Nephron (organoid): ENCODE measurements at regions not wholly inside any gene's neighbourhood (a gene's known extent, or its start where the extent isn't known, plus 50 kb on each side); places are given as distances from the start of the nearest gene placed in this dataset.

ENCODE experiments used
- H3K27ac Mint-ChIP-seq, 3 experiments: 2 replicates each; pipeline ENCODE4 v1.8.0; 2020; ENCODE audit warnings: mixed read lengths in 3 of 3, mild to moderate bottlenecking in 2 of 3, moderate library complexity in 1 of 3
- H3K27me3 Mint-ChIP-seq: 2 replicates; pipeline ENCODE4 v1.8.0; 2021; ENCODE audit warnings: low read depth, mild to moderate bottlenecking, moderate library complexity, mixed read lengths
- H3K36me3 Mint-ChIP-seq: 2 replicates; pipeline ENCODE4 v1.8.0; 2020; ENCODE audit warnings: low read depth, mixed read lengths
- H3K4me1 Mint-ChIP-seq: 2 replicates; pipeline ENCODE4 v1.8.0; 2020; ENCODE audit warnings: mixed read lengths
- H3K4me3 Mint-ChIP-seq, 3 experiments: 2 replicates each; pipeline ENCODE4 v1.8.0; 2020; ENCODE audit warnings: mild to moderate bottlenecking in 3 of 3, mixed read lengths in 3 of 3, moderate library complexity in 2 of 3
- H3K9me3 Mint-ChIP-seq: 2 replicates; pipeline ENCODE4 v1.8.0; 2020; ENCODE audit warnings: mixed read lengths
- TF ChIP-seq, protein P1 (sequence below), 3 experiments: fragments of 200-600 bp; sonication (generic); IDR thresholded peaks; one replicate each; pipeline ENCODE4 v1.5.0; 2021; ENCODE audit warnings: antibody characterized with exemption in 3 of 3; ENCODE audit not compliant: unreplicated experiment in 3 of 3

DNA sequence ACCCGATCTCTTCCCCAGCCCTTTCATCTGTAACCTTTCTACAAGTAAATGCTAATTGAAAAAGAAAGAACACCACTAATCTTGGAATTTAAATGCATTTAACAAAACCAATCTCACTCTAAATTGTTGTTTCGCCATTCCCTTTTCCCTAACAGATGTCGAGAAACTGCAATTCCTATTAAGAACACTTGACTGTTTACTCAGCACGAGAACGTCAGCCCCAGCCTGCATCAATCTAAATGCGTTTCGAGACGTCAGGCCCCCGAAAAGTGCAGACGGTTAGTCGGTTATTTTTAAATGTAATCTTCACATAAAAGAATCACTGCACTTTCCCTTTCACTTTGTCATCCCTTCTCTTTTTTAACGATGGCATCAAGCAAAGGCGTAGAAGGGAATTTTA is 837.6 kb downstream of the VRK1 start:
- Mint-ChIP-seq H3K4me3 (peak overlapping the region; percentile 1 to 65 (median 59)), H3K36me3 (no peaks in the 10 kb centered on the region), H3K27ac (no peak overlapping the region), H3K4me1 (peaks cover 18% of the 10 kb centered on the region), H3K27me3 (peaks cover 30% of the 10 kb centered on the region), H3K9me3 (no peaks in the 10 kb centered on the region)
- TF ChIP-seq, protein P1, sequence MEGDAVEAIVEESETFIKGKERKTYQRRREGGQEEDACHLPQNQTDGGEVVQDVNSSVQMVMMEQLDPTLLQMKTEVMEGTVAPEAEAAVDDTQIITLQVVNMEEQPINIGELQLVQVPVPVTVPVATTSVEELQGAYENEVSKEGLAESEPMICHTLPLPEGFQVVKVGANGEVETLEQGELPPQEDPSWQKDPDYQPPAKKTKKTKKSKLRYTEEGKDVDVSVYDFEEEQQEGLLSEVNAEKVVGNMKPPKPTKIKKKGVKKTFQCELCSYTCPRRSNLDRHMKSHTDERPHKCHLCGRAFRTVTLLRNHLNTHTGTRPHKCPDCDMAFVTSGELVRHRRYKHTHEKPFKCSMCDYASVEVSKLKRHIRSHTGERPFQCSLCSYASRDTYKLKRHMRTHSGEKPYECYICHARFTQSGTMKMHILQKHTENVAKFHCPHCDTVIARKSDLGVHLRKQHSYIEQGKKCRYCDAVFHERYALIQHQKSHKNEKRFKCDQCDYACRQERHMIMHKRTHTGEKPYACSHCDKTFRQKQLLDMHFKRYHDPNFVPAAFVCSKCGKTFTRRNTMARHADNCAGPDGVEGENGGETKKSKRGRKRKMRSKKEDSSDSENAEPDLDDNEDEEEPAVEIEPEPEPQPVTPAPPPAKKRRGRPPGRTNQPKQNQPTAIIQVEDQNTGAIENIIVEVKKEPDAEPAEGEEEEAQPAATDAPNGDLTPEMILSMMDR (IDR thresholded peaks at IDR 0.05; ENCODE audit: unreplicated experiment in 3 of 3), result no peak

DNA sequence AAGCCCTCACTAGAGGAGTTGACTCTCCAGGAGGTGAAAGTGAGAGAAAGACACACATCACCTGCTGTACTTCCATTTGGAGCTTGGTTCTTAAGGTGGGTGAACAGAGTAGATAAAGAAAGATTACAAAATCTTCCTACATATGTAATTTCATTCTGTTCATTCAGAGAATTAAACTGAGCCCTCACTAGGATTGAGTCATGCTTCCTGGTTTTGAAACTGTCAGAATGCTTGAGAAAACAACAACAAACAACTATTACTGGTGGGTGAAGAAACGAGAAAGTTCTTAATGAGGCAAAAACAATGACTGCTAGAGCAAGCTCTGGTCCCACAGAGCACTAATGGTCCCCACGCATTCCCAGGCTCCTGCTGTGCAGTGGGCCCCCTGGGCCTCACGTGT is 841.7 kb downstream of the VRK1 start:
- H3K4me1 Mint-ChIP-seq, result peaks cover 24% of the 10 kb centered on the region
- no peaks in the 10 kb centered on the region for H3K9me3 Mint-ChIP-seq
- peaks cover 32% of the 10 kb centered on the region for H3K27me3 Mint-ChIP-seq
- H3K27ac Mint-ChIP-seq, result no peak overlapping the region
- no peak overlapping the region for H3K4me3 Mint-ChIP-seq
- no peaks in the 10 kb centered on the region for H3K36me3 Mint-ChIP-seq
- TF ChIP-seq, protein P1 (IDR thresholded peaks at IDR 0.05; ENCODE audit: unreplicated experiment in 3 of 3), result no peak

DNA sequence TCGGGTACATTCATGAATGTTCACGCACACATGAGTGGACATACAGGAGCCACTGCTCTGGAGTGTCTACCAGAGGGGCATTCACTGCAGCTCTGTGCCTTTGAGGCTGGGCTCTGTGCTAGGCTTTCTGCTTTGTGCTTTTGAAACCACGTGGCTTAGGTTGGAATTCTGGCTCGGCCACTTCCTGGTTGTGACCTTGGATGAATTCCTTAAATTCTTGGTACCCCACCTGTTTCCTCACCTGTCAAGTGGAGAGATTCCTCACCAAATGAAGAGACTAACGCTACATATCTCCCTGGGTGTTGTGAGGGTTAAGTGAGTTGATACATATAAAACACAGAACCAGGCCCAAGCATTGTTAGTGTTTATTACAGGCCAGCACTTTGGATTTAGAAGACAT is 842.8 kb downstream of the VRK1 start:
- TF ChIP-seq, protein P1 (IDR thresholded peaks at IDR 0.05; ENCODE audit: unreplicated experiment in 3 of 3), result no peak
- Mint-ChIP-seq H3K4me1 (peaks cover 19% of the 10 kb centered on the region), H3K27me3 (peaks cover 26% of the 10 kb centered on the region)

DNA sequence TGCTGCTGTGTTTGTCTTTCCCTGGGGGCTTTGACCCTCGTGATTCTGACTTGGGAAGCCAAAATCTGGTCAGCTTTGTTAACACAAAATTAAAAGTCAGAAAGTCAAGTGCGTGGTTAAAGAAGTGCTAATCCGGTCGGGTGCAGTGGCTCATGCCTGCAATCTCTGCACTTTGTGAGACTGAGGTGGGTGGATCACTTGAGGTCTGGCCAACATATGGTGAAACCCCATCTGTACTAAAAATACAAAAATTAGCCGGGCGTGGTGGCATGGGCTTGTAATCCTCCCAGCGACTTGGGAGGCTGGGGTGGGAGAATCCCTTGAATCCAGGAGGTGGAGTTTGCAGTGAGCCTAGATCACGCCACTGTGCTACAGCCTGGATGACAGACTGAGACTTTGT is 844.6 kb downstream of the VRK1 start:
- Mint-ChIP-seq H3K4me1 (peaks cover 19% of the 10 kb centered on the region), H3K9me3 (no peaks in the 10 kb centered on the region)
- TF ChIP-seq, protein P1 (IDR thresholded peaks at IDR 0.05; ENCODE audit: unreplicated experiment in 3 of 3), result no peak

More for the DNA sequence above, 842.8 kb downstream of the VRK1 start:
- no peak overlapping the region for H3K4me3 Mint-ChIP-seq
- no peaks in the 10 kb centered on the region for H3K36me3 Mint-ChIP-seq
- H3K9me3 Mint-ChIP-seq, result no peaks in the 10 kb centered on the region
- no peak overlapping the region for H3K27ac Mint-ChIP-seq

DNA sequence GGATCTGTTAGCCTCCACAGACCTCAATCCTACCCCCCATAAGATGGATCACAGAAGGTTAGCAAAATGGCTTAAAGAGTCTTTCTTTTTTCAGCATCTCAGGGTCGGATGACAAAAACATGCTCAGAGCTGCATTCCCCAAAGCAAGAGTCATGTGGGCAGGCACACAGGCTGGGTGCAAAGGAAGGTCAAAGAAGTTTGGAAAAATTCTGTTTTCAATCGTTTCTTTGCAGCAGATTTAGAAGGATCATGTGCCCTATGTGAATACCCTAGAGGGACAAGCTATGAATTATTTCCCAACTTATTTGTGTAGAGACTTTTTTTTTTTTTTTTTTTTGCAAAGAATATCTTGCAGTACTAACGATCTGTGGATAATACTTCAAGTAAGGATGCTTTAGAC is 845.4 kb downstream of the VRK1 start:
- TF ChIP-seq, protein P1 (IDR thresholded peaks at IDR 0.05; ENCODE audit: unreplicated experiment in 3 of 3), result no peak
- Mint-ChIP-seq H3K27ac (no peak overlapping the region), H3K4me1 (peaks cover 16% of the 10 kb centered on the region), H3K4me3 (no peak overlapping the region), H3K27me3 (peaks cover 15% of the 10 kb centered on the region), H3K36me3 (no peaks in the 10 kb centered on the region), H3K9me3 (no peaks in the 10 kb centered on the region)

More for the DNA sequence above, 844.6 kb downstream of the VRK1 start:
- Mint-ChIP-seq H3K27ac (no peak overlapping the region), H3K36me3 (no peaks in the 10 kb centered on the region), H3K27me3 (peaks cover 15% of the 10 kb centered on the region), H3K4me3 (no peak overlapping the region)

DNA sequence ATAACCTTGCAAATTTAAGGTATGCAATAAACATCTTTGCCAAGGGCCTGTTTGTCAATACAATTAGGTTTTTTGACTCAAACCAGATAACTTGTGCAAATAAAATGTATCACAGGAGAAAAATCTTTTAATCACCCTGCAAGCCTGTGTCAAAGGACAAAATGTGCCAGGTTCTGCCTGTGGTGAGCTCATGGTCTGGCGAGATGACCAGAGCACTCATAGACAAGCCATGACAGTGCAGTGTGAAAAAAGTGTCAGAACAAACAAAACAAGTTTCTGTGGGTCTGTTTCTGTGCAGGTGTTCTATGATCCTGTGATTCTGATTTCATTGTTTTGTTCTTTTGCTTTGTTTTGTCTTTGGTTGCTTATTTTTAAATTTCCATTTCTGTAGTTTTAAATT is 847.2 kb downstream of the VRK1 start:
- no peak overlapping the region for H3K27ac Mint-ChIP-seq
- peaks cover 6% of the 10 kb centered on the region for H3K4me1 Mint-ChIP-seq
- no peaks in the 10 kb centered on the region for H3K36me3 Mint-ChIP-seq
- no peak overlapping the region for H3K4me3 Mint-ChIP-seq
- TF ChIP-seq, protein P1 (IDR thresholded peaks at IDR 0.05; ENCODE audit: unreplicated experiment in 3 of 3), result no peak
- peaks cover 9% of the 10 kb centered on the region for H3K27me3 Mint-ChIP-seq
- no peaks in the 10 kb centered on the region for H3K9me3 Mint-ChIP-seq
